Small intestine (tissue), 7 donors: ENCODE measurements at regions not wholly inside any gene's neighbourhood (a gene's known extent, or its start where the extent isn't known, plus 50 kb on each side); places are given as distances from the start of the nearest gene placed in this dataset.
"Not testable (repeated sequence)": the region's sequence is repeated elsewhere in the genome, so short reads cannot be mapped to it uniquely, and the experiment has no call there.

Experiments
- DNase-seq, 2 donors: peaks; one replicate each; pipeline versions ENCODE4 v3.0.0 to v3.0.0-alpha.2; 2013
- FAIRE-seq: peaks from 2 replicates; lab custom pipeline; 2012; peaks lifted over from hg19 to GRCh38; lab: Jason Lieb, UNC
- H3K27ac ChIP-seq, 3 donors: one replicate each; pipeline ENCODE4 v1.5.1; 2013; ENCODE audit warnings: low read length in 2 of 3, mild to moderate bottlenecking in 2 of 3, control low read depth in 1 of 3, inconsistent platforms in 1 of 3, low read depth in 1 of 3, moderate library complexity in 1 of 3
- H3K27me3 ChIP-seq, 3 donors: one replicate each; pipeline ENCODE4 v1.6.1; 2013; ENCODE audit warnings: low read length in 3 of 3, inconsistent platforms in 1 of 3; ENCODE audit not compliant: control insufficient read depth in 3 of 3, insufficient read depth in 3 of 3
- H3K36me3 ChIP-seq, 3 donors: one replicate each; pipeline ENCODE4 v1.6.1; 2013; ENCODE audit warnings: low read length in 3 of 3, inconsistent platforms in 1 of 3, low read depth in 1 of 3, mild to moderate bottlenecking in 1 of 3, moderate library complexity in 1 of 3; ENCODE audit not compliant: control insufficient read depth in 3 of 3, insufficient read depth in 2 of 3
- H3K4me1 ChIP-seq, 3 donors: one replicate each; pipeline ENCODE4 v1.6.1; 2013; ENCODE audit warnings: low read length in 2 of 3, inconsistent platforms in 1 of 3, low read depth in 1 of 3, mild to moderate bottlenecking in 1 of 3, moderate library complexity in 1 of 3; ENCODE audit not compliant: control insufficient read depth in 3 of 3, insufficient read depth in 2 of 3
- H3K4me3 ChIP-seq, 3 donors: one replicate each; pipeline ENCODE4 v1.5.1; 2013; ENCODE audit warnings: low read length in 3 of 3, control low read depth in 1 of 3, inconsistent platforms in 1 of 3, low read depth in 1 of 3, mild to moderate bottlenecking in 1 of 3, moderate library complexity in 1 of 3
- H3K9me3 ChIP-seq, 2 donors: one replicate each; pipeline ENCODE4 v1.6.1; 2013; ENCODE audit warnings: low read depth in 1 of 2, low read length in 1 of 2; ENCODE audit not compliant: control insufficient read depth in 2 of 2, insufficient read depth in 1 of 2
- WGBS, 3 donors: extraction: QIAGEN DNeasy Blood & Tissue Kit; methylation state at CpG; one replicate each; pipeline ENCODE4 v1.1.7; 2013; 5-methylcytosine and 5-hydroxymethylcytosine counted together
- donor health status: healthy with polysubstance abuse.
- donor health status: control.
- donor health status: control.
- donor health status: Bipolar disorder and iron deficiency.
- donor health status: healthy.

DNA sequence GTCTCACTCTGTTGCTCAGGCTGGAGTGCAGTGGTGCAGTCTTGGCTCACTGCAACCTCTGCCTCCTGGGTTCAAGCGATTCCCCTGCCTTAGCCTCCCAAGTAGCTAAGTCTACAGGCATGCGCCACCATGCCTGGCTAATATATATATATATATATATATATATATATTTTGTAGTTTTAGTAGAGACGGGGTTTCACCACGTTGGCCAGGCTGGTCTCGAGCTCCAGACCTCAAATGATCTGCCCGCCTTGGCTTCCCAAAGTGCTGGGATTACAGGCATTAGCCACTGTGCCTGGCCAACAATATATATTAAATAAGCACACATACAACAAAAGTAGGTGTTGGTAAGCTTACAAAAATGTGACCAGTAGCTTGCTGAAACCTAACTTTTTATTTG lies 1364.3 kb downstream of the CDH12 start:
- WGBS, 3 donors: 94 to 97% (median 96%) methylated on average over 6 of the region's 6 CpGs
- not testable (repeated sequence) for H3K4me1 ChIP-seq, H3K27me3 ChIP-seq, H3K9me3 ChIP-seq, H3K36me3 ChIP-seq, H3K27ac ChIP-seq, DNase-seq, FAIRE-seq, H3K4me3 ChIP-seq

DNA sequence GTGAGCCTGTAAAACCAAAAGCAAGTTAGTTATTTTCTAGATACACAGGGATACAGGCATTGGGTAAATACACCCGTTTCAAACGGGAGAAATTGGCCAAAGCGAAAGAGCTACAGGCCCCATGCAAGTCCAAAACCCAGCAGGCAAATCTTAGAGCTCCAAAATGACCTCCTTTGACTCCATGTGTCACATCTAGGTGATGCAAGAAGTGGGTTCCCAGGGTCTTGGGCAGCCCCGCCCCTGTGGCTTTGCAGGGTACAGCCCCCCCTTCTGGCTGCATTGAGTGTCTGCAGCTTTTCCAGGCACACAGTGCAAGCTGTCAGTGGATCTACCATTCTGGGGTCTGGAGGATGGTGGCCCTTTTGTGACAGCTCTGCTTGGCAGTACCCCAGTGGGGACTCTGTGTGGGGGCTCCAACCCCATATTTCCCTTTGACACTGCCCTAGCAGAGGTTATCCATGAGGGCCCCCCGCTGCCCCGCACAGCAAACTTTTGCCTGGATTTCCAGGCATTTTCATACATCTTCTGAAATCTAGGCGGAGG lies 1367.6 kb downstream of the CDH12 start:
- DNase-seq, H3K27ac ChIP-seq, FAIRE-seq, H3K4me1 ChIP-seq, H3K9me3 ChIP-seq, H3K36me3 ChIP-seq, H3K27me3 ChIP-seq, H3K4me3 ChIP-seq: not testable (repeated sequence)
- 94 to 98% (median 96%) methylated on average over 6 to 7 of the region's 7 CpGs for WGBS, 3 donors

DNA sequence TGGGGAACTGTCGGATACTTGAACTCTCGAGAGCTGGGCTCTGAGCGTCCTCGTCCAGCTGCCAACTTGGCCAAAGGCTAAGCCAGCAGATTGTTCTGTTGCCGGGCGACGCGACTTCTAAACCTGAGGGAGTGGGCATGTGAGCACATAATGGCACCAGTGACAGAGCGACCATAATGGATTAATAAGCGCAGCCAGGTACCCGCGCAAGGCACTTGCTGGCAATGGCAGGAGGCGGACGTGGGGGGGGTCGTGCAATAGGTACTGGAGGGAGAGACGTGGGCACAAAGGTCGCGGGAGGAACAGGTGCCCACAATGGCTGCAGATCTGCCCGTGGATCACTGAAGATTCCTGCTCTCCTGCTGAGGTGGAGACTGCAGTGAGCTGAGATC lies 1368.7 kb downstream of the CDH12 start:
- DNase-seq: not testable (repeated sequence)

DNA sequence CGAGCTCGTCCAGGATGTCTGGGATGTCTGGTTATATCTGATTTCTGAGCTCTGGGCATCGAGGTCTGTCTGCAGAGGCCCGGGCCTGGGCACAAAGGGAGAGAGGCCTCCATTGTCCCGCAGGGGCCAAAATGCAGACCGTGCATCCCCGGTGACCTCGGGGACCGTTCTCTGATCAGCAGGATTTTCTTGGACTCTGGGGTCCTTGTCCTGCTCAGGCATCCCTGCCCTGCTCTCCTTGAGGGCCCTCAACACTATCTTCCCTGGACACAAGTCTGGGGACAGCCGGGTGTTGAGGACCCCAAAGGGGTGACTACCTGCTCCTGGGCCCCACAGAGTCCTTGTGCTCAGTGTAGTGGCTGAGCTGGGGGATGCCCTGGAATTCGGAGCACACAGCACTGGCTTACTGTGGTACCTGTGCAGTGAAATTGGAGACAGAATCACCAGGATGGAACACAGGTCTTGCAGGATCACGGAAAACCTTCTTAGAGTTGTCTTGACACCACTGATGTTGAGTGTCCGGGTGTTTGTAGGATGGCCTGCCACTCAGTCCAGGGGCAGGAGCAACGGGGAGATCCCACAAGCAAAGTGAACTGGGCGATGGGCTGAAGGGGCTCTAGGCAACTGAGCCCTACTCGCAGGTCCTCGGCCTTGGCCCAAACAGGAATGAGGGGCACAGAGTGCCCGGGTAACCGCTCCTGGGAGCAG lies 1369.2 kb downstream of the CDH12 start:
- WGBS, 3 donors: 96 to 98% (median 97%) methylated on average over 19 of the region's 19 CpGs
- not testable (repeated sequence) for DNase-seq, H3K36me3 ChIP-seq, FAIRE-seq, H3K4me3 ChIP-seq, H3K27me3 ChIP-seq, H3K27ac ChIP-seq, H3K9me3 ChIP-seq, H3K4me1 ChIP-seq

More for the DNA sequence above, 1368.7 kb downstream of the CDH12 start:
- H3K27me3 ChIP-seq, H3K27ac ChIP-seq, H3K4me3 ChIP-seq, H3K4me1 ChIP-seq, FAIRE-seq, H3K36me3 ChIP-seq, H3K9me3 ChIP-seq: not testable (repeated sequence)
- WGBS, 3 donors: 95 to 99% (median 97%) methylated on average over 10 to 15 of the region's 19 CpGs

DNA sequence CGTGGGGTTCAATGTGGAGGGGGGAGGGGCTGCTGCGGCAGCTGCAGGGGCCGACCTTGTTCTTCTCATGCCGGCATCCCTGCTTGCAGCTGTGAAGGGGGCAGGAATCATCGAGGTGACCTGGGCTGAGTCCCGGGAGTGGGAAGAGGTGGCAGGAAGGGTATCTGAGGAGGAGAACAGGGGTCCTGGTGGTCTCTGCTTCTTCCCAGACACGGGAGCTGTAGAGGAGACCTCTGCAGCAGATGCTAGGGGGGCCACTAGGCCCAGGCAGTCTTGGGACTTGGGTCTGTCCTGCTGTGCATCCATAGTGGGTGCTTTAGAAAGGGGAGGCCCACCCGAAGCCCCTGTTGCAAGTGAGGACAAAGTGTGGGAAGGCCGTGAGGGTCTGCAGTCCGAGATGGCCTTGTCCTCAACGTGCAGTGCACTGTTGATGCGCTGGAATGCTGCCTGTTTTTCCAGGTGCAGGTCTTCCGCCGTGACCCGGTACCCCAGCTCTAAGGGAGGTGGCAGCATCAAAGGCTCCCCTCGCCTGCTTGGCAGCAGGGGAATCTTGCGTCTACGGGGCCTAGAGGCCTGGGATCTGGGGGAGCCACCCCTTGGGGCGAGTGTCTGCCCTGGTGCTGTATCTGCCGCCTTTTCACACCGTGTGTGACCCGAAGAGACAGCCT lies 1370.0 kb downstream of the CDH12 start:
- not testable (repeated sequence) for H3K9me3 ChIP-seq, H3K36me3 ChIP-seq, H3K4me1 ChIP-seq, H3K27ac ChIP-seq, FAIRE-seq, H3K27me3 ChIP-seq, DNase-seq, H3K4me3 ChIP-seq
- 93 to 96% (median 96%) methylated on average over 18 to 19 of the region's 22 CpGs for WGBS, 3 donors

DNA sequence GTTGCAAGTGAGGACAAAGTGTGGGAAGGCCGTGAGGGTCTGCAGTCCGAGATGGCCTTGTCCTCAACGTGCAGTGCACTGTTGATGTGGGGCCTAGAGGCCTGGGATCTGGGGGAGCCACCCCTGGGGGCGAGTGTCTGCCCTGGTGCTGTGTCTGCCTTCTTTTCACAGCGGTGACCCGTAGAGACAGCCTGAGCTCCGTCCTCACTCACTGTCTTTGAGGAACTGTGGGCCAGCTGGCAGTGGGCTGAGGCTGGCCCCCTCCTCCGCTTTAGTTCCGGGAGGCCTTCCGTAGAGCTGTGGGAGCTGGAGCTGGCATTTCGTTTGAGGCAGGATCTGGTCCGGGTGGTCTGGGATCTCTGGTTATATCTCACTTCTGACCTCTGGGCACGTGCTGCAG lies 1370.6 kb downstream of the CDH12 start:
- WGBS, 3 donors: 88 to 95% (median 93%) methylated on average over 10 to 13 of the region's 13 CpGs
- H3K9me3 ChIP-seq, H3K27me3 ChIP-seq, H3K4me3 ChIP-seq, H3K27ac ChIP-seq, FAIRE-seq, H3K36me3 ChIP-seq, H3K4me1 ChIP-seq: not testable (repeated sequence)
- peak in 1 of 2 donors; percentile 8 for DNase-seq

DNA sequence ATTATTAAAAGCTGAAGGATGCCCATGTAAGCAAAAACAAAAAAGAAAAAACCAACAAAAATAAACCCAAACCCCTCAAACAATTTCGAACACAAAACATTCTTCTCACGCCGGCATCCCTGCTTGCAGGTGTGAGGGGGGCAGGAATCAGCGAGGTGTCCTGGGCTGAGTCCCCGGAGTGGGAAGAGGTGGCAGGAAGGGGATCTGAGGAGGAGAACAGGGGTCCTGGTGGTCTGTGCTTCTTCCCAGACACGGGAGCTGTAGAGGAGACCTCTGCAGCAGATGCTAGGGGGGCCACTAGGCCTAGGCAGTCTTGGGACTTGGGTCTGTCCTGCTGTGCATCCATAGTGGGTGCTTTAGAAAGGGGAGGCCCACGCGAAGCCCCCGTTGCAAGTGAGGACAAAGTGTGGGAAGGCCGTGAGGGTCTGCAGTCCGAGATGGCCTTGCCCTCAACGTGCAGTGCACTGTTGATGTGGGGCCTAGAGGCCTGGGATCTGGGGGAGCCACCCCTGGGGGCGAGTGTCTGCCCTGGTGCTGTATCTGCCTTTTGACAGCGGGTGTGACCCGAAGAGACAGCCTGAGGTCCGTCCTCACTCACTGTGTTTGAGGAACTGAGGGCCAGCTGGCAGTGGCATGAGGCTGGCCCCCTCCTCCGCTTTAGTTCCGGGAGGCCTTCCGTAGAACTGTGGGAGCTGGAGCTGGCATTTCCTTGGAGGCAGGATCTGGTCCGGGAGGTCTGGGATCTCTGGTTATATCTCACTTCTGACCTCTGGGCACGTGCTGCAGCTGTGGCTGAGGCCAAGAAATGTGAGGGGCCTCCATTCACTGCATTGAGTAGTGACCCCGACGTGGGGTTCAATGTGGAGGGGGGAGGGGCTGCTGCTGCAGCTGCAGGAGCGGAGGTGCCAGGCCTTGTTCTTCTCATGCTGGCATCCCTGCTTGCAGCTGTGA lies 1371.5 kb downstream of the CDH12 start:
- not testable (repeated sequence) for FAIRE-seq, H3K4me1 ChIP-seq, DNase-seq, H3K4me3 ChIP-seq, H3K36me3 ChIP-seq, H3K27me3 ChIP-seq, H3K27ac ChIP-seq, H3K9me3 ChIP-seq
- 89 to 94% (median 94%) methylated on average over 23 to 24 of the region's 24 CpGs for WGBS, 3 donors

DNA sequence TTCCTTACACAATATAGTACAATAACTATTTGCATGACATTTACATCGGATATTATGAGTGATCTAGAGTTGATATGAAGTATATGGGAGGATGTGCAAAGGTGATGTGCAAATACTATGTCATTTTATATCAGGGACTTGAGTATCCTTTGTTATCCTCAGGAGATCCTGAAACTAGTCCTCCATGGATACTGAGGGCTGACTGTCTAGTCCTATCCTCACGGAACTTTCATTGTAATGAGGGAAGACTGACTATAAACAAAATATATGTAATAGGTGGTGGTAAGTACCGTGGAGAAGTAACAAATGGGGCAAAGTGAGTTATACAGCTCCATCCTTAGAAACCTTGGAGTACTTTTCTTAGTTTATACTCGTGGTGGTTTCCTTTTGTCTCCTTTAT lies 1373.1 kb downstream of the CDH12 start:
- not testable (repeated sequence) for H3K27me3 ChIP-seq, FAIRE-seq, H3K4me3 ChIP-seq, H3K27ac ChIP-seq, H3K4me1 ChIP-seq, H3K36me3 ChIP-seq, H3K9me3 ChIP-seq
- WGBS, 3 donors: 93 to 99% (median 94%) methylated on average over 3 of the region's 4 CpGs
- DNase-seq: peak in 1 of 2 donors; percentile 12
